GM18867 (cell line): ENCODE measurements at regions not wholly inside any gene's neighbourhood (a gene's known extent, or its start where the extent isn't known, plus 50 kb on each side); places are given as distances from the start of the nearest gene placed in this dataset.
A peak's percentile ranks its signal among the peaks of the same experiment; 100 is the strongest.
"Not testable (repeated sequence)": the region's sequence is repeated elsewhere in the genome, so short reads cannot be mapped to it uniquely, and the experiment has no call there.

ENCODE experiments used
- ATAC-seq: cut with Tn5 transposase; IDR thresholded peaks from one replicate; pipeline ENCODE4 v1.9.1; 2021; ENCODE audit warnings: mild to moderate bottlenecking, moderate library complexity; ENCODE audit not compliant: unreplicated experiment

DNA sequence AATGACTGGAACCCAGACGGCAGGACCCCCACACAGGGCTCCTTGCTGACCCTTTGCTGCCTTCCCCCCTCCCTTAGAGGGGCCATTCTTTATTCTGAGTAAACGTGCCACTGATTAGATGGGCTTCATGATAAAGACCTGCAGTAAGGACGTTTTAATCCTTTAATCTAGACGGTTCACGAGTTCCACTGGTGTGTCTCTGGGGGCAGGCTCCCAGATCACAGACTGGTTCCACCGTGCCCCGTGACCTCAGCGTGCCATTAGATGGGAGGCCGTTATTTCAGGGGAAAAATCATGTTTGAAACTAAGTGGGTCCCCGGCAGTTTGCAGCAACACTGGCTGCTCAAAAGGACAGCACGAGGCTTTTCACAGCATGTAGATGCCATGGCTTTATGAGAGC lies 246.9 kb upstream of the PLGLB2 start:
- not testable (repeated sequence) for ATAC-seq

DNA sequence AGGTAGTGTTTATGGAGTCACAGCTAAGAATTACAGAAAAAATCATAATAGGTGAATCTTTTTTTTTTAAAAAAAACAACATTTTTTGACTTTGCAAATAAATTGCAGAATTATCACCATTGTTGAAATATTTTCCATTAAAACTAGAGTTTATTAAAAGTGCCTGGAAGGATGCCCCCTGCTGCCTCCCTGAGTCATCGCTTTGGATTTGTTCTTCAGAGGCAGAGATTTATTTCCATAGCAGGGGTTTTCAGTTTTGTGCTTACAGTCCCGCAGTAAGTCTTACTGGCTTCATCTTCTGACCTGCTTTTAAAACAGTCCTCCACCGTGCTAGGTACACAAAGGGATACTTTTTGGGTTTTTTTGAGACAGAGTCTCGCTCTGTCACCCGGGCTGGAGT lies 244.9 kb upstream of the PLGLB2 start:
- ATAC-seq, result not testable (repeated sequence)

DNA sequence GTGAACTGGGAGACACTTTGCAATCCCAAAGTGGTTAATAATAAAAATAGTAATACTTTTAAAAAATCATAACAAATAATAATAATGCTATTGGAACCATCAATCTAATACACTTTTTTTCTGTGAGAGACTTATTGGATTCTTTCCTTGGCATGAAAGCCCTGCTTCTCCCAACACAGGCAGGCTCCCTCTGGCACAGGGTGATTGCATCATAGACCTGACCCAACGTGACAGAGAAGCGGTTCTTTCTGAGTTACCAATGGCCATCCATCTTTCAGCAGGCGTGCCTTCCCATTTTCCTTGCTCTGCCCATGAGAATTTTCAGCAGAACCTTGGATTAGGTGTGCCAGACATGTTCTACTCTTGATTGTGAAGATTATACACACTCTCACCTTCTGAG lies 242.6 kb upstream of the PLGLB2 start:
- not testable (repeated sequence) for ATAC-seq

DNA sequence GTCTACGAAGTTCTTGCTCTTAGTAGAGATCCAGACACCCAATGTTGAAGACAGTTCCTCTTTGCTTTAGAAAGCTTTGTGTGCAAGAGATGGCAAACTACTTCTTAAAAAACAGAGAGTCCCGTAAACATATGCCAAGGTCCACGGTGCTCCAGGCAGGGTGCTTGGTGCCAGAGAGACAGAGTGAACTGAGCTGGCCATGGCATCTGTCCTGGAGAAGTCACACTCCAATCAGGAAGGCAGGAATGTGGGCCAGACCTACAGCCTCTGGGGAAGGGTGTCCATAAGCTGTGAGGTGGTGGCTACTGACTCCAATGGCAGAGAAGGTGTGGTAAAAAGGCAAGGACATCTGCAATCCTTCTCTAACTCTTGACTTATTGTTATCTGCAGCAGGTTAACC lies 242.0 kb upstream of the PLGLB2 start:
- not testable (repeated sequence) for ATAC-seq

DNA sequence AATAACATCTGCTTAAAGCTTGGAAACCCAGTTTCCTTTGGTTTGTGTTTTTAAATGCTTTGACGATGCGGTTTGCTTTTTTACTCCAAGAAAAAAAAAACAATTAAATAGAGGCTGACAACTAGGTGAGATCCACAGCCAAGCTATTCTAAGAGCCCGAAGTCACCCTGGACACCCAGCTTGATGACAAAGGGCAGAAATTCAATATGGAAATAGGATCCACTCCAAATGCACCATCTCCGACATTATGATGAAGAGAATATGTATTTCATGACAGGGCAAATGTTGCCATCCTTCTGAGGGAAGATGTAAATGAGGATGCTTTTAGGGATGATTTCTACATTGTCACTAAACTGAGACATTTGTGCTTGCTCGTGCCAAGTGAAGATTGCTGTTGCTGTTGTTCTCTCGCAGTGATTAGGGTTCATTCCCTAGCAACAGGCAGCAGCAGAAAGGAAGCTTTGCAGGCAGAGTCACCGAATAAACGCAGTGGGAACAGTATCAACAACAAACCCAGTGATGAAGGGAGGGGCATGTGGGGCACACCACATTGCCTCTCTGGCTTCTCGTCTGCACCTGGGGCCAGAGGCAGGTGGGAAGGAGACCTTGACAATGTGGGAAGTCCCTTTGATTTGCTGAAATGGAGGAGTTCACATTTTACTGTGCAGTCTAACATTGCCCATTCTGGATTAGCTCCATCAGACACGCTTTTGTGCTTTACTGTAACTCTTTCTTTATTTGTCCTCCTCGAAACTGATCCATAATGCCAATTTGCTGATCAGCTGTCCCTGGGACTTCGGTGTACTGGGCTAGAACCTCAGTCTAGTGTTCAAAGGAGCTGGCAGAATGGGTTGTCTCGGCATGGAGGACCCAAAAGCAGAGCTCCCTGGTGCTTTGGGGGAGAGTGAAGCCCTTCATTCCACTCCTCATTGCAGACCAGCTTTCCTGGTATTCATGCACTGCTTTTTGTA lies 240.2 kb upstream of the PLGLB2 start:
- ATAC-seq, result not testable (repeated sequence)

DNA sequence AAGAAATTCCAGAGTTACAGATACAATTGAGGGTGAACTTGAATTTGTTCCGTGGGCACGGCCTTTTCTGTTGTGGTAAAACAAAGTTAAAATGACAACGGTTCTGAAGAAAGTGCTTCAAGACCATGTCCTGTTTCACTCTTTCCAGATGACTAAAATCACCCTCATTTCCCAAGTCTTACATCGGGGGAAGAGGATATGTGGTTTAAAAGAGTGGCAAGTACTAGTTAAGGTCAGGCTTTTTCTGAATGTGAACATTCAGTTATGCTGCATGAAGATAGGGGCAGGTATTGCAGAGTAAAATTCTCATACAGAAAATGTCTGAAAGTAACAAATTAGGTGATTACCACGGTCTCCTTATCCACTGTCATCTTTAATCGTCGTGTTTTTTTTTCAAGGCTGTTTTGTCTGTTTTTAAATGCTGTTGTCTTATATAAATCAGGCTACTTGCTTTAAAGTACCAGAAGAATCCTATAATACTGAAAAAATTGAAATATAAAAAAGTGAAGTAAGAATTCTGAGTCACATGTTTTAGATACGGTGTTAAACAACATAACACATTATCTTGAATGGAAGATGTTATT lies 236.6 kb upstream of the PLGLB2 start:
- not testable (repeated sequence) for ATAC-seq

DNA sequence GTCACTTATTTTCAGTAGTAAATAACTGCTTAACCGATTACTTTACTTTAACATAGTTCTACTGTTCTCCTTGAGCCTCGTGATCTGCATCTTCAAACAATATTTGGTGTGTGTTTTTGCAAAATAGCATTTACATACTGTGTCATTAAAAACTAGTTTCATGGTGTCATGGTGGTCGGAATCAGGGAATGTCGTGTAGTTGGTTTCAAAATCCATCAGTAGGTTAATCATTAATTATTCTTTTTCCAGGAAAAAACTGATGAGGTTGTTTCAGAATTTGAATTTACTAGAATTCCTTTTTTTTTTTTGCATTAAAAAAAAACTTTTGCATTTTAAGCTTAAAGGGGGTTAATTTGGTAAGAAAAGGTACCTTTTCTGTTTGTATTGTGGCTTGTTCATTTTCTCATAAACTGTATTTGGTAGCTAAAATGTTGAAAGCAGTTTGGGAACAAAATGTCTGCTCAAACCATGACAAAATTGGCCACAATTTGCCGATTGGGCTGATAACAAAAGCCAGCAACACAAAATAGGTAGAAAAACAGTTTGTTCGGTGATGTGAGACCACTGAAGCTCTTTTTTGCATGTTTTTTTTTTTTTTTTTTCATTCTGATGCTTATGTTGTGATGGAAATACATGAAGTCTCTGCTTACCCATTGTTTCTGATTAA lies 234.9 kb upstream of the PLGLB2 start:
- ATAC-seq, result not testable (repeated sequence)

DNA sequence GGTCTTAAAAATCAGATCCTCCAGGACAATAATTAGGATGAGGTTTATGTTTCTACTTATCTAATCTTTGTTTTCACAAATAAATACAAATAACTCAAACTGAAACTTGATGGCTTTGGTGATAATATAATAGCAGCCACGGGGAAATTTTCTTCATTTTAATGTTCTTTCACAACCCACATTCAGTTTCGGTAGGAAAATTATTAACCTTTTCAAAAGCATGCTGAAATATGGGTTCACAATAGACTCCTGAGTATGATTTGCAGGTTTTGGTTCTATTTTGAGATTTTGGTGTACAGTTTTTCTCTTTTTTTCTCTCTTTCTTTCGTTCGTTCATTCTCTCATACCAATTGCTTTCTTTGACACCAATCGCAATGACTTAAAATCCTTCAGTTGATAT lies 233.9 kb upstream of the PLGLB2 start:
- ATAC-seq, result peak; percentile 55

DNA sequence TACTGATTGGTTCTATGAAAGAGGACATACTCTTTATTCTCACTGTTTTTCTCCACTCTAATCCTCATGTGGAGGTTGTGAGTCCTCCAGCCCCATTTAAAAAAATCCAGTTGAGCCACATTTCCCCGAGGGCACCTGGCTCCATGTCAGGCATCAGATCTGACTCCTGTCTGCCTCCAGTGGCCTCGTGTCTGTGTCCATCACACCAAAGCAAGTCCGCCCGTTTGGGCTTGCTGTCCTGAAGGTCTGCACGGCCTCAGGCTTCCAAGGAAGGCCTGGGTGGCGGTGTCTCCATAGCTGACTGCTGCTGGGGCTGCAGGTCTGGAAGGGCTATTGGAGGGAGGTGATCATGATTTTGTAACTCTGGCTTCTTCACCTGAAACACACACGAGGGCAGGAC lies 233.4 kb upstream of the PLGLB2 start:
- ATAC-seq, result not testable (repeated sequence)

DNA sequence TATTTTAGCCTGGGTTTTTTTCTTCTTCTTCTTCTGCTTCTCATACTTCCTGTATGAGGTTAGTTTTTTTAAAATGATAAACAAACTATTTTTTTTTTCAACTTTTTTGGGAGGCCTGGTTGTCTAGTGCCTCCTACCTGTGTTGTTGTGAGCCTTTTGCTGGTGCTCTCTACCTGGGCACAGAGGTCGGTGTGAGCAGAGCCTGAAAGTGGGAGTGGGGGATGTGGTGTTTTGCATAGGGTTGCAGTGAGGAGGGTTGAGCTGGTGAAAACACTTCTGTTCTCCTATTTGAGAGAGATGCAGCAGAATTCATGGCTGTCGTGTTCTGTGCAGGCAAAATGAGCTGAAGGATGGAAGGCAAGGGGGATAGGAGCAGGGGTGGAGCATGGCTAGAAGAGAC lies 232.7 kb upstream of the PLGLB2 start:
- ATAC-seq, result not testable (repeated sequence)

DNA sequence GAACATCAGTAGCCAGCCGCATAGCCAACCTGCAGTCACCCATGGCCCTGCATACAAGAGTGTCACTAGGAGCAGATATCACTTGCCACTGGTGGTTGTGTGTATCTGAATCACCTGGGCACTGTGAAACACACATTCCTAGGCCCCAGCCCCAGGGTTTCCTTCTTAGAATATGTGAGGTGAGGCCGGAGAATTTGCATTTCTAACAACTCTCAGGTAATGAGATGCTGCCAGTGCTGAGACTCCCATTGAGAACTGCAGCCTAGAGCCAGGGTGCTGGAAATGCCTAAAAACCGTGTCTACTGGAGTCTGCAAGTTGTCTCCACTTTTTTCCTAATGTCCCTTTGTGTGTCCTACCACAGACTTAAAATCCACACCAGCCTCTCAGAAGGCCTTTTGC lies 232.0 kb upstream of the PLGLB2 start:
- not testable (repeated sequence) for ATAC-seq

DNA sequence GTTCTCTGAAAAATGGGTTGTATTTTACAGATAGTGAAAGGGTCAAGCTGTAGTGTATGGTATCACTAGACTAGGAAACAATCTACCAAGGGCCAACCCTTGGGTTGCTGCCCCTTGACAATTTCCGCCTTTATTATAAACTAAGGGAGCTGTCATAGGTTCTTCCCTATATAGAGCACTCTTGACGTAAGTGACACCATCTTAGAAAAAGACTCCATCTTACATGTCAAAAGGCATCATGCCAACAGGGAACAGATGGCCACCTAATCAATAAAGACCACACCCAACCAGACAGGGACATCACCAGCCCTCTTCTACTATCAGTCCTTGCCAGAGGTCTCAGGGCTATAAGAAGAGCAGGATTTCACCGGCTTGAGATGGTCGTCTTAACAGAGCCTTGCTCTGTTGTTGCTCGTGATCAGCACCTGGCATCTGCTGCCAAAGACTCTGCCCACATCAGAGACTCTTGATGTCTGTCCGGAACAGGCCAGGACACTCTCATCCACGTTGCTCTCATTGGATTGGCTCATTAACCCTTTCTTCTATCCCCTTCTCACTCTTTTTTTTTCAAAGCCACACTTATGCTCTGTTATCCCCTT lies 231.4 kb upstream of the PLGLB2 start:
- ATAC-seq, result not testable (repeated sequence)

DNA sequence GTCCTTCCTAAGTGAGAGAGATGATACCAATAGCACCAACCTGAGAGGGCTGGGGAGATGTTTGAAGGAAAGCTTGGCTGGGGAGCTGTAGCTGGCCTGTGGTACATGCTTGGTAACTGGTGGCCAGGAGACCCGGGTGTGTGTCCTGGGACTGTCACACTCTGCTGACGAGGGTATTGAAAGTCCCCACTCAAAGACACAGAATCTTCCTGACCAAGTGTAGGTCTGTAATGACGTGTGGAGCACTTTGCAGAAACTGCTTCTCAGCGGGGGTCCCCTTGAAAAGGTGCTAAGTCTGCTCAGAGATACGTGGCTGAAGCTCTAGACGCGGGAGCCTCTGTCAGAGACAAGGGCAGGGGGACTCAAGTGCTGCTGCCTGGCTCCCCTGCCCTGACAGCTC lies 230.4 kb upstream of the PLGLB2 start:
- not testable (repeated sequence) for ATAC-seq

DNA sequence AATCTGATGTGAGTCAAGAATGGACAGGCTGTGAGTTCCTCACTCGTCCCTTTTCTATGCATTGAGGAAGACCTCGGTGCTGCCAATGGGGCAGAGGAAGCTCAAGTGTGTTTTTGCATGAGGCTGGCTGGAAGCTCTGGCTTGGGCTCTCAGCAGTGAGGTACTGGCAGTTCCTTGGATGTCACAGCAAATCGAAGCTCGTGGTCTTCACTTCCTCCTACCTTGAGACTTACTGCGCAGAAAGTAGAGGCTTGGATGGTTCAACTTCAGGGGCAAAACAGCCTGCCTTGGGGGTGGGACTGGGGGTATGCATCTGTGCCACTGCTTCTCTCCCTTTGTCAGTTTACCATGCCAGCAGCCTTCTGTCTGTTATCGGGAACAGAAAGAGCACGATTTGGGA lies 229.8 kb upstream of the PLGLB2 start:
- not testable (repeated sequence) for ATAC-seq

DNA sequence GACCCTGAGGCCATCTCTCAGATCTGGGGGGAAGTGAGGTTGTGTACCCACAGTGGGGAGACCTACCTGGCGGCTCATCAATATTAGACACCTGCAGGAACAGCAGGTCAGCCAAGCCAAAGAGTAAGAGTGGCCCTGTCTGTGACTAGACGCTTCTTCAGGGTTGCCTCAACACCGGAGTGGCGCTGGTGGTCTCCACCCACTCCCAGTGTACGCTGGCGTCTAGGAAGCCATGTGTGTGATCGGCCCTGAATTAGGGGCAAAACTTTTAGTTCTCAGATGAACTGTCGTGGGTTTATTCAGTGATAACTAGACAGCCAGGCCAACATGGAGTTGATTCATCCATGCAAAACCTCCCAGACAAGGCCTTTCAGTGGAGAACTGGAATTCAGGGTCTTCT lies 229.3 kb upstream of the PLGLB2 start:
- ATAC-seq, result not testable (repeated sequence)

DNA sequence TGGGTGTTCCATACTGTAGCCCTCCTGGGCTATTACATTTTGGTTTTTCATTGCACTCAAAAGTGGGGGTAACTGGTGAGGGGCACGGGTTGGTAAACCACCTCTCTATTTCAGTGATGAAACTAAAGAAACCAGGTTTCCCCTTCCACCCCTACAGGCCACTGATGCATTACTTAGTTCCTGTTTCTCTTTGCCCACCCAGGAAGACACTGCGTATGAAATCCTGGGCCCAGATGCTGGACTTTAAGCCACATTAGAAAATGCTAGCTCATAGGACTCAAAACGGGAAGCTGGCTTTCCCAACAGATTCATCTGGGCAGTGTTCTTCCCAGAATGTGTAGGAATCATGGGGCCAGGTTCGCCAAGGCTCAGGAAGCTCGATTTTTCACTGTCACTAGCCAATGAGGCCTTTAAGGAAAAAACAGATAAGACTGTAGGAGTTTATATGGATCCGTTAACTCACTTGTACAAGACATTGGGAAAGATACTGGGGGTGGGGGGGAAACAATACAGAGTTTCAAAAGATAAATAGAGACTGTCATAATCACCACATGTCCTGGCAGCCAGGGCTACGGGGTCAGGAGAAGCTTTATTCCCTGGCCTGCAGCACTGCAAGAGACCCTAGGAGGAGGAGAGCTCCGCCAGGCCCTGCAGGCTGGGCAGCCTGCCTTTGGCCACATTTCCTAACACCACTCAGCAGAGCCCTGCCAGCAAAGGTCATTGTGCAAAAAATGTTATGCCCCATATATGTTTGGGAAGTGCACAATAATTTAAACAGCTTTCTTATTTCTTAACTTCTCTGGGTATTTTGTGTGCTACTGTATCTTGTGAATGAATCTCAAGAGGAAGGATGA lies 228.5 kb upstream of the PLGLB2 start:
- ATAC-seq, result peak; percentile 38

DNA sequence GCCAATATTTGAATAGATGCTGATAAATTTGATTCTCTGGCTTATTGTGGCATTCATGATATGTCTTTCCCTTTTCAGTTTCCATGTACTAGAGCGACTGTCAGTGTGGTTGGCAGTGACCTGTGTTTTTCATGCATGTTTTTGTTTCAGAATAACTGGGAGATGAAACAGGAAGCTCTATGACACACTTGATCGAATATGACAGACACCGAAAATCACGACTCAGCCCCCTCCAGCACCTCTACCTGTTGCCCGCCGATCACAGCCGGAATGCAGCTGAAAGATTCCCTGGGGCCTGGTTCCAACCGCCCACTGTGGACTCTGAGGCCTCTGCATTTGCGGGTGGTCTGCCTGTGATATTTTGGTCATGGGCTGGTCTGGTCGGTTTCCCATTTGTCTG lies 226.8 kb upstream of the PLGLB2 start:
- peak; percentile 73 for ATAC-seq

DNA sequence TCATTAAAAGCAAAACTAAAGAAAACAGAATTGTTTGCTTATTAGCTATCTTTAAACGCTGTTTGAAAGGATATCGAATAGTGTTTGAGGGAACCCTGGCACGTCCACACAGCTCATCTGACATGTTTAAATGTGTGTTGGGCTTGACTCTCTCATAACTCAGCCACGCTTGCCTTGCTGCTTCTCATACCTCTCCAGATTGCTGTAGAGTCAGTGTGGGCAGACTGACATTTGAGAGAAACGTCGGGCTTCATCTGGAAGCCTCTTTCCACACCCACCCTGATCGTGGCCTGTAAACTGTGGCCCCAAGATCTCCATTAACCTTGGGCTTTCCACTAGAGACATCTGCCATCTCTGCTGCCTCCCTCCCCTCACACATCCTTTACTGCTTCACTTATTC lies 226.4 kb upstream of the PLGLB2 start:
- peak; percentile 11 for ATAC-seq

DNA sequence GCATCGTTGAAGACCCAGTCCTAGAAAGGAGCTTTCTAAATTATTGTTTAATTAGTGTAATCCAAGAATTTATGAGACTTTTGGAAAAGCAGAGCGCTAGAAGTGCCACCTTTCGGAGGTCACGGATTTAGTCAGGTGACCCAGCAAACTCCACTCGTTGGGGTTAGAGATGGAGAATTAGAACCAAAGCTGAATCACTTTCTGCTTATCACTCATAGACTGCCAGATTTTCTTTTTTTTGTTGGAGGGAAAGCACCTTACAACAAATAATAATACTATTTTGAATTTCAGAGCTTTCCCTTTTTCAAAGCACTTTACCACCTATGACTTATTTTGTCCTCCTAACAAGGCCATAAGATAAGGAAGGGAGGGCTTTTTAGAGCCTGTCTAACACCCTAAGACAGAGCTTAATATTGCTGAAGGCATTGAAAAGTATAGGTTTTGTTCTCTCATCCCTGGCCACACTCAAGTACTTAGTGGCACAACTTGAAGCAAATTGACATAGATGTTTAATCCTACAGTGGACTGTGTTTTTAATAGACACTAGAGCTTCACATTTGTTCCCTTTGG lies 223.2 kb upstream of the PLGLB2 start:
- ATAC-seq, result not testable (repeated sequence)

DNA sequence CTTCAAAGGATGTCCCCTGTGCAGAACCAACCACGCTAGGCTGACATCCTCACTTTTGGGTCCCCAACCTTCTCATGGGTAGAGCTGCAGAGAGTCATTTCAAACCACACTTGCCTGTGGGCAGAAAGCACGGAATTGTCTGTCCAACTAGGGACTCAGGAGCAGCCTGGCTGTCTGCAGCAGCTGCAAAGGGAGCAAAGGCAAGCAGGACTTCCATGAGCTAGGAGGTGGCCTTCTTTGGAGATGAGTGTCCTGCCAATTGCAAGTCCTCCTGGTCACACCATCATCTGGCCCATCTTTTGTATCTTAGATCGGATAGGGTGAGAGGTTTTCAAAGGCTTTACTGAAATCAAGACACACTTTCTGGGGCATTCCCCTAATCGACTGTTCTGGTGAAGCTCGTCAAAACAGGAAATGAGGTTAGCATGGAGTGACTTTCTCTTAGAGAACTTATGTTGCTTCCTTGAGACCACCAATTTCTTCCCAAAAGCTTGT lies 222.3 kb upstream of the PLGLB2 start:
- ATAC-seq, result peak; percentile 44
